ENCODE measurements at regions not wholly inside any gene's neighbourhood (a gene's known extent, or its start where the extent isn't known, plus 50 kb on each side); places are given as distances from the start of the nearest gene placed in this dataset.

DNA sequence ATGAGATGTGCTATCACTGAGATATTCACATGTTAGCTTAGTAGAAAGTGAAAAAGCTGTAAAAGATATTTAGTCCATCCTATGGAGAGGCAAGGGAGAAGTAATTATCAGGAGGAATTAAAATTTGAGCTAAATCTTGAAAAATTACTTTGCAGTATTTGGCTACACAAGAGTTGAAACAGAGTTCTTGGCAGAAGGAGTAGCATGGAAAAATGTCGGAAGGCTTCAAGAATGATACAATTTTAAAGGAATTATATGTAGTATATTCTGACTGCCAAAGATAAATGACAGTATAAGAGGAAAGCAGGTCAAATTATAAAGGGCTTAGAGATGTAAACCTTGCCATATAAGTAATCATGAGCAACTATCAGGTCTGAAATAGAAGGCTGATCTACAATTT is 518.9 kb downstream of the BRINP3 start:
- TF ChIP-seq CTCF (IDR thresholded peaks at IDR 0.05; ENCODE audit: low read depth, low read length), result no peak
- TF ChIP-seq EZH2phosphoT487 (IDR thresholded peaks at IDR 0.05; ENCODE audit: low read depth), result no peak

Measured in OCI-LY3 (cell line).